Trophoblast cell (in vitro differentiated cells and primary cell): ENCODE measurements at regions not wholly inside any gene's neighbourhood (a gene's known extent, or its start where the extent isn't known, plus 50 kb on each side); places are given as distances from the start of the nearest gene placed in this dataset.

Source experiments
- DNase-seq, 2 donors: peaks; one replicate each; pipeline ENCODE4 v3.0.0-alpha.2; 2016
- H2AFZ ChIP-seq: 2 replicates; pipeline ENCODE4 v1.6.1; 2013; ENCODE audit warnings: low read length, moderate library complexity, mild to moderate bottlenecking; ENCODE audit not compliant: insufficient read depth, poor library complexity
- H2AK5ac ChIP-seq: 2 replicates; pipeline ENCODE4 v1.6.1; 2013; ENCODE audit warnings: mild to moderate bottlenecking, low read length
- H2BK120ac ChIP-seq: 2 replicates; pipeline ENCODE4 v1.6.1; 2013; ENCODE audit warnings: low read length, mild to moderate bottlenecking, moderate library complexity; ENCODE audit not compliant: insufficient read depth, poor library complexity
- H2BK12ac ChIP-seq: 2 replicates; pipeline ENCODE4 v1.6.1; 2013; ENCODE audit warnings: mild to moderate bottlenecking, low read length, moderate library complexity
- H2BK5ac ChIP-seq: 2 replicates; pipeline ENCODE4 v1.6.1; 2013; ENCODE audit warnings: low read length, low read depth, moderate library complexity, mild to moderate bottlenecking; ENCODE audit not compliant: poor library complexity
- H3K14ac ChIP-seq: 2 replicates; pipeline ENCODE4 v1.6.1; 2013; ENCODE audit warnings: mild to moderate bottlenecking, low read length
- H3K18ac ChIP-seq: 2 replicates; pipeline ENCODE4 v1.6.1; 2013; ENCODE audit warnings: mild to moderate bottlenecking, low read length
- H3K23ac ChIP-seq: 2 replicates; pipeline ENCODE4 v1.6.1; 2013; ENCODE audit warnings: low read length
- H3K27ac ChIP-seq: 2 replicates; pipeline ENCODE4 v1.5.1; 2013; ENCODE audit warnings: low read depth, mild to moderate bottlenecking, inconsistent platforms, low read length, moderate library complexity
- H3K27me3 ChIP-seq: 2 replicates; pipeline ENCODE4 v1.6.1; 2013; ENCODE audit warnings: inconsistent platforms, mild to moderate bottlenecking, low read length, moderate library complexity; ENCODE audit not compliant: insufficient read depth
- H3K36me3 ChIP-seq, 2 experiments: 1 replicate in 1 of 2; 2 replicates in 1 of 2; pipeline ENCODE4 v1.6.1; 2013; ENCODE audit warnings: low read length in 2 of 2, mild to moderate bottlenecking in 2 of 2, moderate library complexity in 1 of 2; ENCODE audit not compliant: insufficient read depth in 2 of 2, control insufficient read depth in 1 of 2
- H3K4ac ChIP-seq: 2 replicates; pipeline ENCODE4 v1.6.1; 2013; ENCODE audit warnings: low read depth, mild to moderate bottlenecking, low read length, moderate library complexity
- H3K4me1 ChIP-seq, 2 experiments: 1 replicate in 1 of 2; 2 replicates in 1 of 2; pipeline ENCODE4 v1.6.1; 2013; ENCODE audit warnings: low read length in 2 of 2, mild to moderate bottlenecking in 2 of 2, moderate library complexity in 1 of 2; ENCODE audit not compliant: insufficient read depth in 2 of 2, control insufficient read depth in 1 of 2
- H3K4me2 ChIP-seq: 2 replicates; pipeline ENCODE4 v1.6.1; 2013; ENCODE audit warnings: inconsistent platforms, mild to moderate bottlenecking, low read length, moderate library complexity
- H3K4me3 ChIP-seq: 2 replicates; pipeline ENCODE4 v1.5.1; 2013; ENCODE audit warnings: mild to moderate bottlenecking, low read depth, low read length, inconsistent platforms
- H3K79me1 ChIP-seq: one replicate; pipeline ENCODE4 v1.6.1; 2013; ENCODE audit warnings: low read length
- H3K79me2 ChIP-seq: 2 replicates; pipeline ENCODE4 v1.6.1; 2013; ENCODE audit warnings: low read length, mild to moderate bottlenecking; ENCODE audit not compliant: control insufficient read depth, insufficient read depth, poor library complexity
- H3K9ac ChIP-seq: 2 replicates; pipeline ENCODE4 v1.6.1; 2013; ENCODE audit warnings: mild to moderate bottlenecking, low read length
- H3K9me3 ChIP-seq: 2 replicates; pipeline ENCODE4 v1.6.1; 2013; ENCODE audit warnings: low read depth, mild to moderate bottlenecking, control low read depth, inconsistent platforms, low read length; ENCODE audit not compliant: insufficient read depth
- H4K12ac ChIP-seq: 2 replicates; pipeline ENCODE4 v1.6.1; 2013; ENCODE audit warnings: low read depth, mild to moderate bottlenecking, low read length, moderate library complexity
- H4K8ac ChIP-seq: 2 replicates; pipeline ENCODE4 v1.6.1; 2013; ENCODE audit warnings: low read depth, mild to moderate bottlenecking, low read length, moderate library complexity
- H4K91ac ChIP-seq: one replicate; pipeline ENCODE4 v1.6.1; 2013; ENCODE audit warnings: low read depth, mild to moderate bottlenecking, low read length, moderate library complexity
- WGBS: extraction: QIAGEN DNeasy Blood & Tissue Kit; methylation state at CpG from one replicate; pipeline ENCODE4 v1.1.7; 2013; ENCODE audit warnings: missing lambda C conversion rate; ENCODE audit not compliant: insufficient read length, insufficient coverage; ENCODE audit errors: extremely low coverage; 5-methylcytosine and 5-hydroxymethylcytosine counted together

DNA sequence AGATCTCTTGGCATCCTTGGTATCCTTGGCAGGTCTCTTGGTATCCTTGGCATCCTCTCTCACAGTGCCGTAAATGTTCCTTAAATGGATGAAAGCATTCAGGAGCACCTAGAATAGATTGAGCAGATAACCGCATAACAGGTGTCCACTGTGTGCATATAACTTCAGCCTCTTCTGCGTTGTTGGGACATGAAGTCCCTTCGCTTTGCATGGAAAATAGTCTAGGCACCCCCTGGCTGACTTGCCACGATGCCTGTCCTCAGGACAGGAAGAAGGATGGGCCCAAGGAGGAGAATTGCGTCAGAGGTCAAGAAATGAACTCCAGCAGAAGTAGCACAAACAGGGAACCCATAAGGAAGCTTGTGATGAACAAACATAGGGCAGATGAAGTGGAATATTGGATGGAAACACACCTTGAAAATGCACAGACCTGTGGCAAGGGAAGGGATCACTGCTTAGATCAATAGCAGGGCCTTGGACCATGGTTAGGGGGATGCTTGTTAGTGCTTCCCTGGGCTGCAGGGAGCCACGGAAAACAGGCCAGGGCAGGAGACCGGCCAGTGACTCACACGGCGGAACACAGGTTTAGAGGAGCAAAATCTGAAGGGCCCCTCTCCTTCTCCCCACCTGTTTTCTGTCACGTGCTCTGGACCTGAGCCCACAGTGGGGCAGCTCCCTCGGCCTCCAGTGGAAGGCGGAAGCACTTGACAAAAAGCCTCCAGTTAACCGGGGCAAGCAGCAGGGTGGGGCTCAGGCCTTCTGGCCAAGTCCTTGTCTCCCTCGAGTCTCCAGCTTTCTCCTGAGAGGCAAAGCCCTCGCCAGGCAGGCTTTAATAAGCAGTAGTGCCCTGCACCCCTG lies 99.2 kb upstream of the ASAP2 start:
- Histone ChIP-seq H4K12ac (no peak overlapping the region), H3K9ac (no peak overlapping the region), H3K23ac (no peak overlapping the region), H3K4me2 (no peak overlapping the region), H2AK5ac (no peak overlapping the region), H2AFZ (no peak overlapping the region), H4K91ac (no peak overlapping the region), H3K27ac (no peak overlapping the region), H3K79me2 (no peaks in the 10 kb centered on the region), H3K18ac (no peak overlapping the region), H3K4ac (no peak overlapping the region), H2BK5ac (no peak overlapping the region), H3K27me3 (no peaks in the 10 kb centered on the region), H3K4me1 (peaks cover 28 to 46% of the 10 kb centered on the region in 2 experiments), H4K8ac (no peak overlapping the region), H3K79me1 (peaks cover 5% of the 10 kb centered on the region), H3K9me3 (peaks cover 1% of the 10 kb centered on the region), H3K36me3 (no peaks in the 10 kb centered on the region), H2BK120ac (no peak overlapping the region), H2BK12ac (no peak overlapping the region), H3K4me3 (no peak overlapping the region), H3K14ac (no peak overlapping the region)
- DNase-seq: peak in 1 of 2 donors; percentile 54
- no CpG with 5 or more reads among the region's 16 CpGs for WGBS

GRCh38 chr2:9106338-9107167 lies 100.1 kb upstream of the ASAP2 start:
- WGBS: no CpG with 5 or more reads among the region's 12 CpGs
- Histone ChIP-seq H3K4me3 (no peak overlapping the region), H2BK5ac (no peak overlapping the region), H4K12ac (no peak overlapping the region), H3K4me1 (peaks cover 23 to 40% of the 10 kb centered on the region in 2 experiments), H3K4ac (no peak overlapping the region), H2BK12ac (no peak overlapping the region), H3K79me1 (peaks cover 5% of the 10 kb centered on the region), H2AFZ (no peak overlapping the region), H4K8ac (no peak overlapping the region), H3K23ac (no peak overlapping the region), H2AK5ac (no peak overlapping the region), H3K79me2 (no peaks in the 10 kb centered on the region), H3K27me3 (no peaks in the 10 kb centered on the region), H3K36me3 (no peaks in the 10 kb centered on the region), H3K18ac (no peak overlapping the region), H3K9me3 (peaks cover 1% of the 10 kb centered on the region), H3K9ac (no peak overlapping the region), H3K4me2 (no peak overlapping the region), H2BK120ac (no peak overlapping the region), H3K27ac (no peak overlapping the region), H4K91ac (no peak overlapping the region), H3K14ac (no peak overlapping the region)
- DNase-seq: peak; percentile 36 to 78

GRCh38 chr2:9105601-9106337 lies 100.8 kb upstream of the ASAP2 start:
- peaks cover 1% of the 10 kb centered on the region for H3K9me3 ChIP-seq
- H2AK5ac ChIP-seq: no peak overlapping the region
- H3K4me2 ChIP-seq: no peak overlapping the region
- H3K9ac ChIP-seq: no peak overlapping the region
- no peak overlapping the region for H3K27ac ChIP-seq
- no peak overlapping the region for H3K14ac ChIP-seq
- peak in 1 of 2 donors; percentile 57 for DNase-seq
- no peak overlapping the region for H3K23ac ChIP-seq
- H2BK5ac ChIP-seq: no peak overlapping the region
- H2BK12ac ChIP-seq: no peak overlapping the region
- no peak overlapping the region for H4K91ac ChIP-seq
- peaks cover 5% of the 10 kb centered on the region for H3K79me1 ChIP-seq
- no peaks in the 10 kb centered on the region for H3K79me2 ChIP-seq
- WGBS: no CpG with 5 or more reads among the region's 21 CpGs
- H3K4me1 ChIP-seq: peaks cover 23 to 40% of the 10 kb centered on the region in 2 experiments
- H2BK120ac ChIP-seq: no peak overlapping the region
- no peak overlapping the region for H3K4ac ChIP-seq
- no peaks in the 10 kb centered on the region for H3K36me3 ChIP-seq
- H3K18ac ChIP-seq: no peak overlapping the region
- no peaks in the 10 kb centered on the region for H3K27me3 ChIP-seq
- H4K8ac ChIP-seq: no peak overlapping the region
- H2AFZ ChIP-seq: no peak overlapping the region
- no peak overlapping the region for H3K4me3 ChIP-seq
- no peak overlapping the region for H4K12ac ChIP-seq

- H4K8ac ChIP-seq: peak overlapping the region; percentile 58
- no peaks in the 10 kb centered on the region for H3K79me2 ChIP-seq
- WGBS: no CpG with 5 or more reads among the region's 14 CpGs
- peak overlapping the region; percentile 53 for H3K4me2 ChIP-seq
- H3K9ac ChIP-seq: no peak overlapping the region
- peak overlapping the region; percentile 4 for H2BK120ac ChIP-seq
- H3K4me3 ChIP-seq: no peak overlapping the region
- H3K23ac ChIP-seq: no peak overlapping the region
- peaks cover 23 to 38% of the 10 kb centered on the region in 2 experiments for H3K4me1 ChIP-seq
- peaks cover 5% of the 10 kb centered on the region for H3K79me1 ChIP-seq
- no peak overlapping the region for H2BK12ac ChIP-seq
- H3K4ac ChIP-seq: no peak overlapping the region
- H2AK5ac ChIP-seq: no peak overlapping the region
- H4K91ac ChIP-seq: peak overlapping the region; percentile 65
- H3K14ac ChIP-seq: peak overlapping the region; percentile 1
- H2AFZ ChIP-seq: no peak overlapping the region
- H3K36me3 ChIP-seq: no peaks in the 10 kb centered on the region
- H3K27ac ChIP-seq: peak overlapping the region; percentile 71
- peak; percentile 98 to 99 for DNase-seq
- peaks cover 1% of the 10 kb centered on the region for H3K9me3 ChIP-seq
- peak overlapping the region; percentile 49 for H2BK5ac ChIP-seq
- no peaks in the 10 kb centered on the region for H3K27me3 ChIP-seq
- H4K12ac ChIP-seq: no peak overlapping the region
- no peak overlapping the region for H3K18ac ChIP-seq
Observed at GRCh38 chr2:9103663-9104277, 100.3 kb upstream of the MBOAT2 start.
